ENCODE measurements at regions not wholly inside any gene's neighbourhood (a gene's known extent, or its start where the extent isn't known, plus 50 kb on each side); places are given as distances from the start of the nearest gene placed in this dataset.

GRCh38 chr7:34236839-34237492, 331.6 kb downstream of the BMPER start:
- no peaks in the 10 kb centered on the region for H3K4me1 ChIP-seq (ENCODE audit: insufficient read depth, low read length, poor library complexity, severe bottlenecking)

GRCh38 chr7:34237493-34237849, 332.1 kb downstream of the BMPER start:
- H4K20me1 ChIP-seq (ENCODE audit: insufficient read depth, low read length, poor library complexity, severe bottlenecking) = no peaks in the 10 kb centered on the region
- H3K4me2 ChIP-seq (ENCODE audit: low read depth, low read length, poor library complexity, severe bottlenecking) = no peak overlapping the region
- no peaks in the 10 kb centered on the region for H3K9me3 ChIP-seq (ENCODE audit: insufficient read depth, low read depth, low read length)
- no peaks in the 10 kb centered on the region for H3K27me3 ChIP-seq (ENCODE audit: insufficient read depth, low read length, poor library complexity, severe bottlenecking)
- no peak for TF ChIP-seq CTCF (conservative IDR thresholded peaks at IDR 0.05; ENCODE audit: low read length)
- no peak for TF ChIP-seq EZH2phosphoT487 (IDR thresholded peaks at IDR 0.05; ENCODE audit: borderline replicate concordance)
- H3F3A ChIP-seq (ENCODE audit: low read depth) = no peaks in the 10 kb centered on the region
- no peaks in the 10 kb centered on the region for H3K79me2 ChIP-seq (ENCODE audit: insufficient read depth, low read length)
- H3K4me3 ChIP-seq (ENCODE audit: low read length, poor library complexity, severe bottlenecking) = no peak overlapping the region
- no peaks in the 10 kb centered on the region for H3K36me3 ChIP-seq (ENCODE audit: insufficient read depth, low read length)
- H3K9ac ChIP-seq (ENCODE audit: low read depth, low read length, poor library complexity, severe bottlenecking) = no peak overlapping the region
- no peaks in the 10 kb centered on the region for H3K9me2 ChIP-seq (replicated peaks; ENCODE audit: low read depth, low read length)
- no peaks in the 10 kb centered on the region for H3K4me1 ChIP-seq (ENCODE audit: insufficient read depth, low read length, poor library complexity, severe bottlenecking)
- H2AFZ ChIP-seq (ENCODE audit: low read length) = no peak overlapping the region

More at GRCh38 chr7:34236839-34237492, 331.6 kb downstream of the BMPER start:
- Histone ChIP-seq H3F3A (ENCODE audit: low read depth) (no peaks in the 10 kb centered on the region), H3K79me2 (ENCODE audit: insufficient read depth, low read length) (no peaks in the 10 kb centered on the region), H3K4me2 (ENCODE audit: low read depth, low read length, poor library complexity, severe bottlenecking) (no peak overlapping the region), H3K27me3 (ENCODE audit: insufficient read depth, low read length, poor library complexity, severe bottlenecking) (no peaks in the 10 kb centered on the region), H3K9me2 (replicated peaks; ENCODE audit: low read depth, low read length) (no peaks in the 10 kb centered on the region), H3K36me3 (ENCODE audit: insufficient read depth, low read length) (no peaks in the 10 kb centered on the region), H3K9me3 (ENCODE audit: insufficient read depth, low read depth, low read length) (no peaks in the 10 kb centered on the region), H3K4me3 (ENCODE audit: low read length, poor library complexity, severe bottlenecking) (no peak overlapping the region), H2AFZ (ENCODE audit: low read length) (no peak overlapping the region), H4K20me1 (ENCODE audit: insufficient read depth, low read length, poor library complexity, severe bottlenecking) (no peaks in the 10 kb centered on the region), H3K9ac (ENCODE audit: low read depth, low read length, poor library complexity, severe bottlenecking) (no peak overlapping the region)
- TF ChIP-seq EZH2phosphoT487 (IDR thresholded peaks at IDR 0.05; ENCODE audit: borderline replicate concordance) (no peak), CTCF (conservative IDR thresholded peaks at IDR 0.05; ENCODE audit: low read length) (no peak)

GRCh38 chr7:34240417-34240816, 335.1 kb downstream of the BMPER start:
- Histone ChIP-seq H3K4me2 (ENCODE audit: low read depth, low read length, poor library complexity, severe bottlenecking) (no peak overlapping the region), H2AFZ (ENCODE audit: low read length) (no peak overlapping the region), H3F3A (ENCODE audit: low read depth) (no peaks in the 10 kb centered on the region), H3K9me2 (replicated peaks; ENCODE audit: low read depth, low read length) (no peaks in the 10 kb centered on the region), H3K27me3 (ENCODE audit: insufficient read depth, low read length, poor library complexity, severe bottlenecking) (no peaks in the 10 kb centered on the region), H3K4me1 (ENCODE audit: insufficient read depth, low read length, poor library complexity, severe bottlenecking) (no peaks in the 10 kb centered on the region), H3K36me3 (ENCODE audit: insufficient read depth, low read length) (no peaks in the 10 kb centered on the region), H3K79me2 (ENCODE audit: insufficient read depth, low read length) (no peaks in the 10 kb centered on the region), H3K4me3 (ENCODE audit: low read length, poor library complexity, severe bottlenecking) (no peak overlapping the region), H3K9ac (ENCODE audit: low read depth, low read length, poor library complexity, severe bottlenecking) (no peak overlapping the region), H4K20me1 (ENCODE audit: insufficient read depth, low read length, poor library complexity, severe bottlenecking) (no peaks in the 10 kb centered on the region), H3K9me3 (ENCODE audit: insufficient read depth, low read depth, low read length) (no peaks in the 10 kb centered on the region)
- TF ChIP-seq CTCF (conservative IDR thresholded peaks at IDR 0.05; ENCODE audit: low read length) (no peak), EZH2phosphoT487 (IDR thresholded peaks at IDR 0.05; ENCODE audit: borderline replicate concordance) (no peak)

Measured in Loucy (cell line).